IMR-90 (cell line): ENCODE measurements at regions not wholly inside any gene's neighbourhood (a gene's known extent, or its start where the extent isn't known, plus 50 kb on each side); places are given as distances from the start of the nearest gene placed in this dataset.
A peak's percentile ranks its signal among the peaks of the same experiment; 100 is the strongest.

ENCODE experiments used
- ATAC-seq: fragments of 200-7000 bp; cut with Tn5 transposase; 2 replicates; pipeline ENCODE4 v1.9.1; 2020; ENCODE audit warnings: low read depth, mild to moderate bottlenecking, moderate library complexity
- BruUV-seq: library from RNA; stranded (reverse); fragments of 400-500 nt; replicated peaks from 2 replicates; lab custom pipeline; 2021; lab: Mats Ljungman, UMichigan
- CTCF ChIA-PET: fragments of 300-600 bp; formaldehyde crosslinking; extraction: SDS; loops from one replicate; lab custom pipeline; 2021; ENCODE audit warnings: antibody characterized with exemption; lab: Yijun Ruan, JAX
- POLR2A ChIA-PET: fragments of 300-600 bp; sonication (Branson Sonifier 250); formaldehyde crosslinking; loops from one replicate; lab custom pipeline; 2022; ENCODE audit warnings: antibody characterized with exemption; ENCODE audit not compliant: unreplicated experiment; lab: Charles Lee
- DNase-seq: peaks from one replicate; pipeline ENCODE4 v3.0.0; 2013
- H2AFZ ChIP-seq: replicated peaks from 2 replicates; pipeline ENCODE3; 2013; ENCODE audit warnings: low read length, mild to moderate bottlenecking; ENCODE audit not compliant: poor library complexity
- H2AK5ac ChIP-seq: 2 replicates; pipeline ENCODE4 v1.6.1; 2013; ENCODE audit warnings: low read depth, low read length, inconsistent platforms
- H2AK9ac ChIP-seq: replicated peaks from 2 replicates; pipeline ENCODE3; 2013; ENCODE audit warnings: mild to moderate bottlenecking, low read depth, low read length, moderate library complexity; ENCODE audit not compliant: poor library complexity
- H2BK120ac ChIP-seq: 2 replicates; pipeline ENCODE4 v1.6.1; 2013; ENCODE audit warnings: low read depth, low read length, inconsistent platforms
- H2BK15ac ChIP-seq: 3 replicates; pipeline ENCODE4 v1.6.1; 2013; ENCODE audit warnings: low read depth, low read length, inconsistent platforms
- H2BK20ac ChIP-seq: 2 replicates; pipeline ENCODE4 v1.6.1; 2013; ENCODE audit warnings: low read depth, mild to moderate bottlenecking, inconsistent platforms, low read length, moderate library complexity
- H2BK5ac ChIP-seq: 2 replicates; pipeline ENCODE4 v1.6.1; 2013; ENCODE audit warnings: mild to moderate bottlenecking, low read depth, low read length, inconsistent platforms; ENCODE audit not compliant: poor library complexity, severe bottlenecking
- H3K14ac ChIP-seq: replicated peaks from 2 replicates; pipeline ENCODE4 v1.6.1; 2013; ENCODE audit warnings: low read depth, low read length, inconsistent platforms
- H3K18ac ChIP-seq: 2 replicates; pipeline ENCODE4 v1.6.1; 2013; ENCODE audit warnings: low read depth, low read length, control low read depth
- H3K23ac ChIP-seq: 2 replicates; pipeline ENCODE4 v1.6.1; 2013; ENCODE audit warnings: low read depth, low read length, inconsistent platforms
- H3K27ac ChIP-seq: 2 replicates; pipeline ENCODE4 v1.5.1; 2013; ENCODE audit warnings: mild to moderate bottlenecking, control low read depth, low read length; ENCODE audit not compliant: insufficient read depth
- H3K27me3 ChIP-seq: 2 replicates; pipeline ENCODE4 v1.6.1; 2013; ENCODE audit warnings: low read length; ENCODE audit not compliant: control insufficient read depth, insufficient read depth
- H3K36me3 ChIP-seq: 2 replicates; pipeline ENCODE4 v1.6.1; 2013; ENCODE audit warnings: low read length, mixed read lengths; ENCODE audit not compliant: control insufficient read depth, insufficient read depth
- H3K4ac ChIP-seq: 2 replicates; pipeline ENCODE4 v1.6.1; 2013; ENCODE audit warnings: low read depth, low read length, inconsistent platforms
- H3K4me1 ChIP-seq: 2 replicates; pipeline ENCODE4 v1.6.1; 2013; ENCODE audit warnings: low read length, mixed read lengths; ENCODE audit not compliant: control insufficient read depth, insufficient read depth
- H3K4me2 ChIP-seq: 2 replicates; pipeline ENCODE4 v1.6.1; 2013; ENCODE audit warnings: low read depth, mild to moderate bottlenecking, control low read depth, low read length, moderate library complexity
- H3K4me3 ChIP-seq: 2 replicates; pipeline ENCODE4 v1.5.1; 2013; ENCODE audit warnings: low read depth, mild to moderate bottlenecking, control low read depth, low read length, moderate library complexity; ENCODE audit not compliant: insufficient read depth
- H3K56ac ChIP-seq: 2 replicates; pipeline ENCODE4 v1.6.1; 2013; ENCODE audit warnings: low read length, inconsistent platforms; ENCODE audit not compliant: insufficient read depth; ENCODE audit errors: extremely low read depth
- H3K79me1 ChIP-seq, 2 experiments: 2 replicates each; pipeline ENCODE4 v1.6.1; 2013; ENCODE audit warnings: low read length in 2 of 2, inconsistent platforms in 1 of 2, low read depth in 1 of 2
- H3K9ac ChIP-seq: 2 replicates; pipeline ENCODE4 v1.6.1; 2013; ENCODE audit warnings: low read depth, low read length, control low read depth
- H3K9me1 ChIP-seq: 2 replicates; pipeline ENCODE4 v1.6.1; 2013; ENCODE audit warnings: low read length, inconsistent platforms; ENCODE audit not compliant: insufficient read depth
- H3K9me3 ChIP-seq: 2 replicates; pipeline ENCODE4 v1.6.1; 2013; ENCODE audit warnings: low read length; ENCODE audit not compliant: control insufficient read depth, insufficient read depth
- H4K20me1 ChIP-seq: 2 replicates; pipeline ENCODE4 v1.6.1; 2013; ENCODE audit warnings: low read length, inconsistent platforms; ENCODE audit not compliant: insufficient read depth
- H4K5ac ChIP-seq: 2 replicates; pipeline ENCODE4 v1.6.1; 2013; ENCODE audit warnings: mild to moderate bottlenecking, low read depth, low read length, control low read depth
- H4K8ac ChIP-seq, 2 experiments: 2 replicates each; pipeline ENCODE4 v1.6.1; 2013; ENCODE audit warnings: low read depth in 2 of 2, low read length in 2 of 2, control low read depth in 1 of 2, inconsistent platforms in 1 of 2
- H4K91ac ChIP-seq: 2 replicates; pipeline ENCODE4 v1.6.1; 2013; ENCODE audit warnings: low read depth, low read length, inconsistent platforms; ENCODE audit not compliant: insufficient read depth
- BHLHE40 ChIP-seq: fragments of 150-350 bp; IDR thresholded peaks from 2 replicates; pipeline ENCODE4 v1.6.1; 2016; ENCODE audit warnings: mild to moderate bottlenecking, low read depth, low read length
- CEBPB ChIP-seq: IDR thresholded peaks from 2 replicates; pipeline ENCODE4 v1.6.1; 2012; ENCODE audit warnings: low read depth, low read length, improper control_type of control experiment
- WGBS, 2 experiments: methylation state at CpG; one replicate each; pipeline versions ENCODE4 v1.1.5 to v1.1.7; 2013; ENCODE audit warnings: missing lambda C conversion rate in 2 of 2; ENCODE audit not compliant: insufficient read length in 1 of 2; ENCODE audit errors: extremely low coverage in 2 of 2; 5-methylcytosine and 5-hydroxymethylcytosine counted together
- dilution Hi-C: fragments of 300-500 bp; cut with HindIII; formaldehyde crosslinking; loops from one replicate; pipeline ENCODE4 v1.14.3; 2018; ENCODE audit warnings: low sequenced_read_pairs; ENCODE audit not compliant: unreplicated experiment
- in situ Hi-C: fragments of 300-500 bp; cut with MboI; formaldehyde crosslinking; loops from 3 replicates; pipeline ENCODE4 v1.14.3; 2019; ENCODE audit warnings: low sequenced_read_pairs, inconsistent platforms, mixed read lengths
- intact Hi-C: fragments of 100-400 bp; cut with micrococcal nuclease; formaldehyde crosslinking; loops from 2 replicates; pipeline ENCODE4 v1.10.0; 2022

- ATAC-seq: no peak
- no peak for TF ChIP-seq BHLHE40
- peak; percentile 46; the same call in 1 of the 2 replicates for TF ChIP-seq CEBPB
- no peaks in the 10 kb centered on the region for H3K4me1 ChIP-seq
- no peak overlapping the region for H3K56ac ChIP-seq
- no peaks in the 10 kb centered on the region for H4K20me1 ChIP-seq
- no CpG with 5 or more reads among the region's 1 CpG for WGBS, 2 experiments
- H3K4me3 ChIP-seq: no peak overlapping the region
- no TSS peak for BruUV-seq
- no peak overlapping the region for H4K91ac ChIP-seq
- no peak overlapping the region for H3K4me2 ChIP-seq
- H4K8ac ChIP-seq: peak overlapping the region in 1 of 2 experiments; percentile 54; a peak in 1 of 4 replicates
- no peak overlapping the region for H2BK5ac ChIP-seq
- in situ Hi-C loops (no loop called here), intact Hi-C loops (no loop called here), dilution Hi-C loops (no loop called here)
- no peak overlapping the region for H3K9ac ChIP-seq
- no peak overlapping the region for H3K27ac ChIP-seq
- H3K79me1 ChIP-seq: no peaks in the 10 kb centered on the region
- ChIA-PET POLR2A (no interaction called here), CTCF (no interaction called here)
- DNase-seq: peak; percentile 19
- H3K14ac ChIP-seq: no peak overlapping the region
- H2BK15ac ChIP-seq: no peak overlapping the region
- H2AK9ac ChIP-seq: no peak overlapping the region
- 0 out of 2 replicates have a peak, but pooled peaks cover 4% of the 10 kb centered on the region for H3K9me3 ChIP-seq
- H3K27me3 ChIP-seq: no peaks in the 10 kb centered on the region
- H3K9me1 ChIP-seq: no peaks in the 10 kb centered on the region
- H3K23ac ChIP-seq: no peak overlapping the region
- H4K5ac ChIP-seq: no peak overlapping the region
- no peak overlapping the region; the same call in 1 of the 2 replicates for H2BK20ac ChIP-seq
- no peak overlapping the region for H2AFZ ChIP-seq
- H3K36me3 ChIP-seq: no peaks in the 10 kb centered on the region
- H3K18ac ChIP-seq: no peak overlapping the region
- no peak overlapping the region for H2AK5ac ChIP-seq
- H2BK120ac ChIP-seq: peak overlapping the region; percentile 18; the same call in 1 of the 2 replicates
- 0 out of 2 replicates have a peak overlapping the region, but pooled peaks have one; percentile 22 for H3K4ac ChIP-seq
These were observed 57.4 kb upstream of the INHBA start for GRCh38 chr7:41760293-41760692.
